Fibroblast of lung (primary cell): ENCODE measurements at regions not wholly inside any gene's neighbourhood (a gene's known extent, or its start where the extent isn't known, plus 50 kb on each side); places are given as distances from the start of the nearest gene placed in this dataset.

Source experiments
- EZH2 ChIP-seq: IDR thresholded peaks from 2 replicates; pipeline ENCODE4 v1.5.1; 2012; ENCODE audit warnings: low read length, control low read depth, mild to moderate bottlenecking; ENCODE audit errors: missing control alignments
- TF ChIP-seq, protein P1 (sequence below), 2 donors: IDR thresholded peaks in 1 of 2; conservative IDR thresholded peaks in 1 of 2; 1 replicate in 1 of 2; 2 replicates in 1 of 2; pipeline ENCODE4 v1.5.1; 2011 to 2012; ENCODE audit warnings: low read length in 2 of 2, control low read depth in 1 of 2, inconsistent platforms in 1 of 2, low read depth in 1 of 2, mild to moderate bottlenecking in 1 of 2

DNA sequence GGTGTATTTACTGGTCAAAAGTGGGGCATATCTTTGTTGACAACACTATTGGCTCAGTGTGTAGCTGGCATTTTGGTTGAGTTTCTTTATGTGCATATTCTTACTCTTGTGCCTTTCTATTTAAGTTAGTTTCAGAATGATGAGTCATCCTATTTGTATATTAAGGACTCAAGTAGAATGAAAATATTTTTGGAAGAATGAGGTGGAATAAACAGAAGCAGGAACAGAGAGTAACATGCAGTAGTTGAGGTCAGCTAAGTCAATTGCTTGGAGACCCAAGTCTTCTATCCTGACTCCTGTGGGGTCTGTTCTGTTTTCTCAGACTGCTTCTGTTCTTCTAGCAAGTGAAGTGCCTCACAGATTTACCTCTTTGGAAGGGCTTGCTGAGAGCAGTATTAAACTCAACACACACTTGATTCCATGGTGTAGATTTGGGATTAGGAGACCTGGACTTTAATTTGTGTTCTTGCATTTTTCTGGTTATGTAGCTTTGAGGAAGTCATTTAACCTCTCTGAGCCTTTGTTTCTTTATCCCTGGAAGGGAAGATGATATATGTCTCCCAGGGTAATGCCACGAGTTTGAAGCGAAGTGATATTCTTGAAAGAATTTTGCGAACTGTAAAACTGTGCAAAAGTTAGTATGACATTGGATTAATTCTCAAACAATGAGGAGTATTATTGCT lies 324.3 kb downstream of the QKI start:
- TF ChIP-seq, protein P1, sequence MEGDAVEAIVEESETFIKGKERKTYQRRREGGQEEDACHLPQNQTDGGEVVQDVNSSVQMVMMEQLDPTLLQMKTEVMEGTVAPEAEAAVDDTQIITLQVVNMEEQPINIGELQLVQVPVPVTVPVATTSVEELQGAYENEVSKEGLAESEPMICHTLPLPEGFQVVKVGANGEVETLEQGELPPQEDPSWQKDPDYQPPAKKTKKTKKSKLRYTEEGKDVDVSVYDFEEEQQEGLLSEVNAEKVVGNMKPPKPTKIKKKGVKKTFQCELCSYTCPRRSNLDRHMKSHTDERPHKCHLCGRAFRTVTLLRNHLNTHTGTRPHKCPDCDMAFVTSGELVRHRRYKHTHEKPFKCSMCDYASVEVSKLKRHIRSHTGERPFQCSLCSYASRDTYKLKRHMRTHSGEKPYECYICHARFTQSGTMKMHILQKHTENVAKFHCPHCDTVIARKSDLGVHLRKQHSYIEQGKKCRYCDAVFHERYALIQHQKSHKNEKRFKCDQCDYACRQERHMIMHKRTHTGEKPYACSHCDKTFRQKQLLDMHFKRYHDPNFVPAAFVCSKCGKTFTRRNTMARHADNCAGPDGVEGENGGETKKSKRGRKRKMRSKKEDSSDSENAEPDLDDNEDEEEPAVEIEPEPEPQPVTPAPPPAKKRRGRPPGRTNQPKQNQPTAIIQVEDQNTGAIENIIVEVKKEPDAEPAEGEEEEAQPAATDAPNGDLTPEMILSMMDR (conservative IDR thresholded peaks at IDR 0.05 in 1 of 2, IDR thresholded peaks at IDR 0.05 in 1 of 2; ENCODE audit: low read depth in 1 of 2, low read length in 2 of 2) = no peak
- no peak for TF ChIP-seq EZH2
